ENCODE measurements at regions not wholly inside any gene's neighbourhood (a gene's known extent, or its start where the extent isn't known, plus 50 kb on each side); places are given as distances from the start of the nearest gene placed in this dataset.

DNA sequence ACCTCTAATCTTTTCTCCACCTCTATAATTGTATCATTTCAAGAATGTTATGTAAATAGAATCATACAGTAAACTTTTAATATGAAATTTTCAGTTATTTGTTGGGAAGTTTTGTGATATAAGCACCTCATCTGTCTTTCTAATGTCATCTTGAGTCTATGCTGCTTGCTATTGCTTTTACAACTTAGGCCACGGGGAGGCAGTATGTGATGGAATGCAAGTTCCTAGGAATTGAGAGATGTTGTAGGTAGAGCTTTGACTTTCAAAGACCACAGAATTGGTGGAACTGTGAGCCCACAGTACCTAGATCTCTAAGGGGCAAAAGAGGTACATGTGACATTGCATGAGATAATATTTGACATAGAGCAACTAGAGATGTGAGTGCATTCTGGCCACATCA is 328.3 kb downstream of the MFSD1 start:
- TF ChIP-seq CTCF (IDR thresholded peaks at IDR 0.05; ENCODE audit: extremely low read depth, low read depth, low read length), result peak; percentile 26
- H3K9me3 ChIP-seq (ENCODE audit: low read depth, low read length), result no peaks in the 10 kb centered on the region
- H3K79me2 ChIP-seq (ENCODE audit: insufficient read depth, low read length), result no peaks in the 10 kb centered on the region
- no peak overlapping the region for H3K27ac ChIP-seq (ENCODE audit: low read depth, low read length)
- H4K20me1 ChIP-seq (ENCODE audit: insufficient read depth, low read length), result no peaks in the 10 kb centered on the region
- no peak overlapping the region for H2AFZ ChIP-seq (ENCODE audit: low read length)
- no peak for DNase-seq (ENCODE audit: insufficient read length, low spot score, missing footprints)
- H3K36me3 ChIP-seq (ENCODE audit: insufficient read depth, low read length), result no peaks in the 10 kb centered on the region
- H3K4me1 ChIP-seq (ENCODE audit: insufficient read depth, low read length), result peaks cover 3% of the 10 kb centered on the region
- H3K4me3 ChIP-seq (ENCODE audit: insufficient read depth, low read length), result no peak overlapping the region
- no peaks in the 10 kb centered on the region for H3K27me3 ChIP-seq (ENCODE audit: insufficient read depth, low read length)
- no peak overlapping the region for H3K4me2 ChIP-seq (ENCODE audit: insufficient read depth, low read length)

GRCh38 chr3:159131376-159131775 is 329.5 kb downstream of the MFSD1 start:
- H3K4me2 ChIP-seq (ENCODE audit: insufficient read depth, low read length), result no peak overlapping the region
- no peaks in the 10 kb centered on the region for H4K20me1 ChIP-seq (ENCODE audit: insufficient read depth, low read length)
- no peaks in the 10 kb centered on the region for H3K36me3 ChIP-seq (ENCODE audit: insufficient read depth, low read length)
- H3K79me2 ChIP-seq (ENCODE audit: insufficient read depth, low read length), result no peaks in the 10 kb centered on the region
- H3K4me1 ChIP-seq (ENCODE audit: insufficient read depth, low read length), result peaks cover 3% of the 10 kb centered on the region
- H2AFZ ChIP-seq (ENCODE audit: low read length), result no peak overlapping the region
- TF ChIP-seq CTCF (IDR thresholded peaks at IDR 0.05; ENCODE audit: extremely low read depth, low read depth, low read length), result no peak
- H3K4me3 ChIP-seq (ENCODE audit: insufficient read depth, low read length), result no peak overlapping the region
- DNase-seq (ENCODE audit: insufficient read length, low spot score, missing footprints), result no peak
- H3K9me3 ChIP-seq (ENCODE audit: low read depth, low read length), result no peaks in the 10 kb centered on the region
- H3K27ac ChIP-seq (ENCODE audit: low read depth, low read length), result no peak overlapping the region
- no peaks in the 10 kb centered on the region for H3K27me3 ChIP-seq (ENCODE audit: insufficient read depth, low read length)

DNA sequence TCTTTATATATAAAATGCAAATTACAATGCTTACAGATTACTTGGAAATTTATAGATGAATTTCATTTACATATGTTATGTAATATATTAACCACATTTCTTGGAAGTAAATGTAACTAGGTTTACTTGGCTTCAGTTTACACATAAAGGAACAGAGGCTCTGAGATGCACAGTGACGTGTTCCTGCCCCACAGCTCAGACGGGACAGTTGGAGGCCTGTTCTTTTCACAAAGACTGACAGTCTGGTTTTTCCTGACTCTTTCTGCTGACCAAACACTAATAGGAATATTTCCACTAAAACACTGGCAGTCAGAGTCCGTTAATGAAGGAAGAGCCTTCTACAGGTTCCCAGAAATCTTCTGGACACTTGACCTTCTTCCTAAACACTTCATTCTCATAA is 336.1 kb downstream of the MFSD1 start:
- Histone ChIP-seq H3K27me3 (ENCODE audit: insufficient read depth, low read length) (no peaks in the 10 kb centered on the region), H3K4me1 (ENCODE audit: insufficient read depth, low read length) (no peaks in the 10 kb centered on the region), H3K79me2 (ENCODE audit: insufficient read depth, low read length) (no peaks in the 10 kb centered on the region), H3K9me3 (ENCODE audit: low read depth, low read length) (no peaks in the 10 kb centered on the region), H3K36me3 (ENCODE audit: insufficient read depth, low read length) (no peaks in the 10 kb centered on the region), H3K4me2 (ENCODE audit: insufficient read depth, low read length) (no peak overlapping the region), H4K20me1 (ENCODE audit: insufficient read depth, low read length) (no peaks in the 10 kb centered on the region), H3K4me3 (ENCODE audit: insufficient read depth, low read length) (no peak overlapping the region), H2AFZ (ENCODE audit: low read length) (peak overlapping the region; percentile 29), H3K27ac (ENCODE audit: low read depth, low read length) (no peak overlapping the region)
- no peak for DNase-seq (ENCODE audit: insufficient read length, low spot score, missing footprints)
- TF ChIP-seq CTCF (IDR thresholded peaks at IDR 0.05; ENCODE audit: extremely low read depth, low read depth, low read length), result no peak

DNA sequence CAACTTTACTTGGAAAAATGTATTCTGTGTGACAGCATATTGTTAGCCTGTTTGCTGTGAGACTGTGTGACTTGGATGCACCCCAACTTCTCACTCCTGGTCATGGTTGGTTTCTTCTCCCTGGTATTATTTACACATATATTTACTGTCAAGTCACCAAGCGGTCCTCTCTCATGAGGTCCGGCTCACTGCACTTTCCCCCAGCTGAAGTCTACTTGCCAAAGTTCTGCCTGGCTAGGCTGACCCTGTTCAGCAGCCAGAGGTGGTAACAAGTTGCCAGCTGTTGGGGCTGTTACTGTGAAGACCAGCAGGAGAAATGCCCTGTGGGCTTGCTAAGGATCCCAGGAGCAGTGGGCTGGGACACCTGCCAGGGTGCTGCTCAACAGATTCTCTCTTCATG is 337.5 kb downstream of the MFSD1 start:
- Histone ChIP-seq H3K4me2 (ENCODE audit: insufficient read depth, low read length) (no peak overlapping the region), H3K36me3 (ENCODE audit: insufficient read depth, low read length) (no peaks in the 10 kb centered on the region), H3K27ac (ENCODE audit: low read depth, low read length) (no peak overlapping the region), H3K27me3 (ENCODE audit: insufficient read depth, low read length) (no peaks in the 10 kb centered on the region), H3K4me1 (ENCODE audit: insufficient read depth, low read length) (no peaks in the 10 kb centered on the region), H3K9me3 (ENCODE audit: low read depth, low read length) (no peaks in the 10 kb centered on the region), H2AFZ (ENCODE audit: low read length) (no peak overlapping the region), H3K79me2 (ENCODE audit: insufficient read depth, low read length) (no peaks in the 10 kb centered on the region), H4K20me1 (ENCODE audit: insufficient read depth, low read length) (no peaks in the 10 kb centered on the region), H3K4me3 (ENCODE audit: insufficient read depth, low read length) (no peak overlapping the region)
- DNase-seq (ENCODE audit: insufficient read length, low spot score, missing footprints), result no peak
- no peak for TF ChIP-seq CTCF (IDR thresholded peaks at IDR 0.05; ENCODE audit: extremely low read depth, low read depth, low read length)

All from osteoblast (primary cell).